ENCODE measurements at regions not wholly inside any gene's neighbourhood (a gene's known extent, or its start where the extent isn't known, plus 50 kb on each side); places are given as distances from the start of the nearest gene placed in this dataset.
A peak's percentile ranks its signal among the peaks of the same experiment; 100 is the strongest.
"Not testable (repeated sequence)": the region's sequence is repeated elsewhere in the genome, so short reads cannot be mapped to it uniquely, and the experiment has no call there.

DNA sequence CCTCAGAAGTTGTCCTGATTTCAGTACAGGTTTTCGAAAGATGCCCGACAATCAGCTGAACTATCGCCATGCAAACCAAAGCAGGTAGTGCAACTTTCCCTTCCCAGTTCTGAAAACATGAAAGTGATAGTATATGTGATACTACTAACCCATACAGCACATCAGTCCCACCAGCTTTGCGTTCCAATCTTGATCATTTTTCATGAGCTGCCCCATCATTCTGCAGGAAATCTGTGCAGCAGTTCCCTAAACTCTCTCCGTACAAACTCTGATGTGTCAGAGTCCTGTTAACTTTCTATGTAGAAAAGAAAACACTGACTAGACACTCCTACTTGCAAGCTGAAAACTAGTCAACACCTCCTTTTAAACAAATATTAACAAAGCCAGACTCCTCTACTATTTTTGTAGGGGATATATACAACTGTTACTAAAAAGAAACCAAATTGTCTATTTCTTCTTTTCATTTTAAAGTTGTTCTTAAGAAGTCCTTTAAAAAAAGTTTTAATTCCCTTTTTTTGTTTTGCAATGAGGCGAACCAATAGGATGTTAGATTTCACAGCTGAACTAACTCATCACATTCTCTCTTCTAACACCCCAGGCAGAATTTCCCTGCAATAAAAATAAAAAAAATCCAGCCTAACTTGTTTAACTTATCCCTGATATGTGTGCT lies 99.6 kb upstream of the DST start:
- DNase-seq: no peak

DNA sequence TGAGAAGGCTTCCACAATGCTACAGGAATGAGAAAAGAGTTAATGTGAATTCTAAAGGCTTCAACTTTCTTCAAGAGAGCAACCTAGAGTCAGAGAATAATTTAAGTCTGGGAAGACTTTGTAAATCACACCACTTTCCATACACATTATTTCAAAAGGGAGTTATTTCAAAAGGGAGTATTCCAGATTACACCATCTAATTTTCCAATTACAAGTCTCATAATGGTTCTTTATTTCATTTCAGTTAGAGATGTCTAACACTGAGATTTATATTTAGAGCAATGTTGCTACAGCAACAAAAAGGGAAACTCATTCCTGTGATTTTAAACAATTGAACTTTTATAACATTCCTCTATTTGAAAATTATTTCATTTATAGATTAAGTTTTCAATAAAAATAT lies 98.8 kb upstream of the DST start:
- no peak for DNase-seq

DNA sequence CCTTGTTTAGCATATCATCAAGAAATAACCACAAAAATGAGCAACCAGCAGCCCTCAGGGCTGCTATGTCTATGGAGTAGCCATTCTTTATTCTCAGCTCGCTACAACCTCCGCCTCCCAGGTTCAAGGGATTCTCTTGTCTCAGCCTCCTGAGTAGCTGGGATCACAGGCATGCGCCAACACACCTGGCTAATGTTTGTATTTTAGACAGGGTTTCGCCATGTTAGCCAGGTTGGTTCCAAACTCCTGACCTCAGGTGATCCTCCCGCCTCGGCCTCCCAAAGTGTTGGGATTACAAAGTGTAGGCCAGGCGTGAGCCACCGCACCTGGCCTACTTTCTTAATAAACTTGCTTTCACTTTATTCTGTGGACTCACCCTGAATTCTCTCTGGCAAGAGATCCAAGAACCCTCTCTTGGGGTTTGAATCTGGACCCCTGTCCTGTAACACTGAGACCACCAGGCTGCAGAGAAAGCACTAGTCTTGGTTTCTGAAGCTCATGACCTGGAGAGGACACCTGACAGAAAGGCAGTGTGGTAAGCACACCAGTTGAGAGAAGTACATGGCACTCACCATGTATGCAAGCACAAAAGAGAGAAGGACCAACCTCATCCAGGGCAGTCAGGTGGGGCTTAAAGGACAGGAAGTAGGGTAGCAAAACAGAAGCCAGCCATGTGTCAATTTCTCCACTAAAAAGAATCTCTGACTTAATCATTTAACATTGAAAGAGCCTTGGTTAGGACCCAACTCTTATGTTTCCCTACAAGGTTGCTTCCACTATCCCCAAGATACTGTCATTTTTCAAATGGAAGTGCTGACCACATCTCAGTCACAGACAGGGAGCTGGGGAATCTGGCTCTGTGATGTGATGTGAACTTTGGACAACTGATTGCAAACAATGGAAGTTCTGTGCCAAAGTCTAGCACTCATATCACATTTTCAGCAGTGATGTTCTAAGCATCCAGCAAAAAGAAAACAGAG lies 97.4 kb upstream of the DST start:
- no peak for DNase-seq

DNA sequence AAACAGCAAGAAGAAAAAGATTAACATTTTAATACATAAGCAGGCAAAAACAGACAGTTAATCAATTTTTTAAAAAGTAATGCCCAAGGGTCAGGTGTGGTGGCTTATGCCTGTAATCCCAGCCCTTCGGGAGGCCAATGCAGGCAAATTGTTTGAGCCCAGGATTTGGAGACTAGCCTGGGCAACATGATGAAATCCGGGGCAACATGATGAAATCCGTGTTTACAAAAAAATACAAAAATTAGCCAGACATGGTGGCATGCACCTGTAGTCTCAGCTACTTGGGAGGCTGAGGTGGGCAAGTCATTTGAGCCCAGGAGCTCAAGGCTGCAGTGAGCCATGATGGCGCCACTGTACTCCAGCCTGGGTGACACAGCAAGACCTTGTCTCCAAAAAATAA lies 94.1 kb upstream of the DST start:
- DNase-seq: no peak

DNA sequence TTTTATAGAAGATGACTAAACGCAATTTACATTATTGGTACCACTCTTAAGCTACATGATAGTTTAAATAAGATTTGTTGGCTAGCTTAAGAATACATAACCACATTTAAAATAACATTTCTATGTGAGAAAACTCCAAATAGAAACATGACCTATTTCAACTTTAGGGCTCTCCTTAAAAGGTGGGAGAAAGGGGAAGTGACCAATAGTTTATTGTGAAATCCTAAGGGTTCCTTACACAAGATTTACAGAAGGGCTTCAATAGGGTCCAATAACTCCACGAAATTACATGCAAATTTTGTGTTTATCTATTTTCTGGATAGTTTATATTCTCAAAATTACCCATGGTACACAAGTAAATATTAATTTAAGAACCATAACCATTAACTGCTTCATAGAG lies 91.6 kb upstream of the DST start:
- no peak for DNase-seq

DNA sequence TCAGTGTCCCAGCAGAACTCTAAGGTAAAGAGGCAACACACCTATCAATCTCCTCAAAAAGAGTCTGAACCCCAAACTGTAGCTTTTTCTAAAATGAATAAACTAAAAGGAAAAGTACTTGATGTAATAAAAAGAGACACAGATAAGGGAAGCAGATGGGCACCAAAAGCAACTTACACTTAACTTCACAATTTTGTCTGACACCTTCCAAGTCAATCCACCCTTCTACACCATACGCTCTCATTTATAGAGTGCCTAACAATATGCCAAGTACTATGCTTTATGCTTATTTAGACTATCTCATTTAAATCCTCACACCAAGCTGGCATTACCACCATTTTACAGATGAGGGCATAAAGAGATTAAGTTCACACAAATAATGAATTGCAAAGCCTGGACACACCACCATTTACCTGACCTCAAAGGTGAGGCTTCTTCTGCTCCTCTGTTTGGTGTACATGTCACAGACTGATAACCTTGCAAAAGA lies 90.6 kb upstream of the DST start:
- DNase-seq: no peak

GRCh38 chr6:56732517-56732916 lies 89.8 kb upstream of the DST start:
- DNase-seq: no peak

DNA sequence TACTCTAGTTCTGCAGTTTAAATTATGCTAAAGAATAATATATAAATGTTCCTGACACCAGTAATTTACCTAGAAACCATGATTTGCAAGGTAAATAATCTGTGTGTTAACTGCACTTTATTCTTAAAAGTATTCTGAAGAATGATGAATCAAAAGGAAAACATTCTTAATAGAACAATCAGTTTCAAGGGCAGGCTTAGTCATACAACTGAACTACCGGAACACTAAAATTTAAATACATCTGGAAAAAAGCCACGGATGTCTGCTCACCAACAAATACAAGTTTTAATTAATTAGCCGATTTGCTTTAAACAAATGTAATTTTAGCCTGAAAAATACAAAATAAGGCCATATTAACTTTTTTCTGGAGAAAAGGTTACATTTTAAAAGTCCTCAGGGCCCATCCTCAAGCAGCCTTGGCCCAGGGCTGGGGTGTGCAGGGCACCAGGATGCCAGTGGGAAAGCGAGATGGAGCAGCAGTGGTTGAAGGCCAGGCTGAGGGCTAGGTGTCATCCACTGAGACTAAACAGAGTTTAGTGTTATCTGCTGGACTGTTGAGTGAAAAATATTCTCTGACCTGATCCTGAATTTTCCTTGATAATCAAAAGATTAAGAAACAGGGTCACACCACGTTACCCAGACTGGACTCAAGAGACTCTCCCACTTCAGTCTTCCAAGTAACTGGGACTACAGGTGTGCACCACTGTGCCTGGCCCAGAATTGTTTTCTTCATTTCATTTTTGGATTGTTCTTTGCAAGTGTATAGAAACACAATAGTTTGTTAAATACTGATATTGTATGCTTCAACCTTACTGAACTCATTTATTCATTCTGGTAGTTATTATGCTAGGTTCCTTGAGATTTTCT lies 88.2 kb upstream of the DST start:
- DNase-seq: no peak

GRCh38 chr6:56729719-56730118 lies 87.0 kb upstream of the DST start:
- DNase-seq: no peak

DNA sequence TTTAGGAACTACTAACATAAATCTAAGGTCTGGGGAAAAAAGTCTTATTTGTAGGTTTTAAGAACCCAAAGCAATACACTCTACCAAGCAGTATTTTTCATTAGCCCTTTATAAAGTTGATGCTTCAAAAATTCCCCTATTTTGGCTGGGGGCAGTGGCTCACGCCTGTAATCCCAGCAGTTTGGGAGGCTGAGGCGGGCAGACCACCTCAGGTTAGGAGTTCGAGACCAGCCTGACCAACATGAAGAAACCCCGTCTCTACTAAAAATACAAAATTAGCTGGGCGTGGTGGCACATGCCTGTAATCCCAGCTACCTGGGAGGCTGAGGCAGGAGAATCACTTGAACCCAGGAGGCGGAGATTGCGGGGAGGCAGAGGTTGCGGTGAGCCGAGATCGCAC lies 86.5 kb upstream of the DST start:
- not testable (repeated sequence) for DNase-seq

DNA sequence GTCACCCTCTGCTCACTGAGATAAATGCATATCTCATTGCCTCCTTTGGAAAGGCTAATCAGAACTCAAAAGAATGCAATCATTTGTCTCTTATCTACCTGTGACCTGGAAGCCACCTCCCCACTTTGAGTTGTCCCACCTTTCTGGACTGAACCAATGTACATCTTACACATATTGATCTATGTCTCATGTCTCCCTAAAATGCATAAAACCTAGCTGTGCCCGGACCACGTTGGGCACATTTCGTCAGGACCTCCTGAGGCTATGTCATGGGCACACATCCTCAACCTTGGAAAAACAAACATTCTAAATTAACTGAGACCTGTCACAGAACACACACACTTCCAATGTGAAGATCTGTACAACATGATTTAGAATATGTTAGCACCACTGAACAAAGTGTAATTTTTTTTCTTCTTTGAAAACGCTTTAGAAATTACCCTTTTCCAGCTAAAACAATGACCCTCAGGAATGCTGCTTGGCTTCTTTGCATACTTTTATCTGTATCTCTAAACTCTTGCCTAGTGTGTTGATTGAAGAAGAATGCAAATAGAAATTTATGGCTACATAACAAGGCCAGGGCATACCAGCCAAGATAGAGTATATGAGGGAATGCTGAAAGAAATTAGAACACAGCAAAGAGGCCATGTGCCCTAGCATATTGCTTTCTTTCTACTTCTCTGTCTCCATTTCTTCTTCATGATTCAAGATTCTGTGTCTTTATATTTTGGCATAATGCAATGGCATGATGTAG lies 84.6 kb upstream of the DST start:
- DNase-seq: no peak

GRCh38 chr6:56725254-56725653 lies 82.6 kb upstream of the DST start:
- no peak for DNase-seq

DNA sequence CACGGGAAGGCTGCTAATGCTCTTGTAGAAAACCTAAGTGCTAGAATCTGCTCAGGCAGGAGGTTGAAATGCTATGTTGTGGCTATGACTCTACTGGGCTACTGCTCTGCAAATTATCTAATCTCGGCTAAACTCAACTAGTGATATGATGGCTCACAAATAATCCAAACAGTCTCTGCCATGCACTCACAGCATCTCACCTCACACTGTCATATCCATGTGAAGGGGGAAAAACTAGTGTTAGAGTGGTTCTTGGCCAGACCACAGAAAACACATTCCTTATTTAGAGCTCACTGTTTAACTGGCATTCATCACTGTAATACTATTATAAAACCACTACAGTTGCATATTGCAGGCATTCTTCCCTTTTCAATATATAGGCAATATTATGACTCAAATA lies 81.8 kb upstream of the DST start:
- no peak for DNase-seq

GRCh38 chr6:56720882-56721281 lies 78.2 kb upstream of the DST start:
- no peak for DNase-seq

DNA sequence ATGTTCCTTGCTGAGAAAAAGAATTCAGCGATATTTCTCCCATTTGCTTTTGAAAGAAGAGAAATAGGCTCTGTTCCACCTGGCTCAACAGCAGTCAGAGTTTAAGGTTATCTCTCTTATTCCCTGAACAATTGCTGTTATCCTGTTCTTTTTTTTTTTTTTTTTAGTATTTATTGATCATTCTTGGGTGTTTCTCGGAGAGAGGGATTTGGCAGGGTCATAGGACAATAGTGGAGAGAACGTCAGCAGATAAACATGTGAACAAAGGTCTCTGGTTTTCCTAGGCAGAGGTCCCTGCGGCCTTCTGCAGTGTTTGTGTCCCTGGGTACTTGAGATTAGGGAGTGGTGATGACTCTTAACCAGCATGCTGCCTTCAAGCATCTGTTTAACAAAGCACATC lies 77.5 kb upstream of the DST start:
- DNase-seq: not testable (repeated sequence)

GRCh38 chr6:56719315-56720058 lies 76.8 kb upstream of the DST start:
- not testable (repeated sequence) for DNase-seq

DNA sequence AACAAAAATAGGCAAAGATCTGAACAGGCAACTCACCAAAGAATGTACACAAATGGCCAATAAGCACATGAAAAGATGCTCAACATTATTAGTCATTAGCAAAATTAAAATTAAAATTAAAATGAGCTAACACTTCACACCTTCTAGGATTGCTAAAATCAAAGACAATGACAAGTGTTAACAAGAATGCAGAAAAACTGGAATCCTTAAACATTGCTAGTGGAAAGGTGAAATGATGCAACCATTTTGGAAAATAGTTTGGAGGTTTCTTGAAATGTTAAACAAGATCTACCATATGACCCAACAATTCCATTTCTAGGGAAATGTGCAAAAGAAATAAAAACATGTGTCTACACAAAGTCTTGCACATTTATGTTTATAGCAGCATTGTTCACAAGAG lies 75.5 kb upstream of the DST start:
- no peak for DNase-seq

- no peak for DNase-seq
These were observed 73.5 kb upstream of the DST start for GRCh38 chr6:56716229-56716628.

GRCh38 chr6:56715741-56716140 lies 73.1 kb upstream of the DST start:
- DNase-seq: no peak

- peak; percentile 6 to 8 for DNase-seq
These were observed 72.3 kb upstream of the DST start for GRCh38 chr6:56714982-56715456.

DNA sequence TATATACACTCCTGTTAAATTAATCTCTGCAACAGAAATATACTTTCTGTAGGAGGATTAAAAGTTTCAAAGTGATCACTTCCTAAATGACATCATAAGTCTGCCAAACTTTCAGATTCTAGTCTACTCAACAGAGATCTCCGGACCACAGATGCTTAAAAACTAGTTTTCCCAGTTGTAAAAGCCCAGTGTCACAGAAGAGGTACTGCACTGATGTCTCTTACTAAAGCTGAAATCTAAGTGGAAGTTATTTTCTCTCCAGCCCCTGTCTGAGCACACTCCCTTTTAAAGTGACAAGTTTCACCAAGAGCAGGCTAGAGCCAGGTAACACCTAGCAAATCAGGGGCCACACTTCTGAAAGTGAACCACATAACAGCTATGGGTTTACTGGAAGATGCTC lies 71.6 kb upstream of the DST start:
- DNase-seq: no peak

Data from SHP77 (cell line).